ENCODE measurements at regions not wholly inside any gene's neighbourhood (a gene's known extent, or its start where the extent isn't known, plus 50 kb on each side); places are given as distances from the start of the nearest gene placed in this dataset.

GRCh38 chr22:48092866-48093265 lies 1330.4 kb downstream of the TBC1D22A start:
- Histone ChIP-seq H3K36me3 (ENCODE audit: control insufficient read depth, insufficient read depth, low read length) (no peaks in the 10 kb centered on the region), H3K27ac (ENCODE audit: low read depth, low read length) (no peak overlapping the region), H3K9ac (ENCODE audit: low read length) (no peak overlapping the region), H3K4me1 (ENCODE audit: control insufficient read depth, insufficient read depth, low read length) (peaks cover 10% of the 10 kb centered on the region), H3K27me3 (ENCODE audit: control insufficient read depth, insufficient read depth, low read length) (no peaks in the 10 kb centered on the region), H3K4me3 (ENCODE audit: low read length) (no peak overlapping the region)

GRCh38 chr22:48091656-48092223 lies 1329.3 kb downstream of the TBC1D22A start:
- peaks cover 10% of the 10 kb centered on the region for H3K4me1 ChIP-seq (ENCODE audit: control insufficient read depth, insufficient read depth, low read length)
- no peak overlapping the region for H3K9ac ChIP-seq (ENCODE audit: low read length)
- H3K4me3 ChIP-seq (ENCODE audit: low read length) = no peak overlapping the region
- H3K36me3 ChIP-seq (ENCODE audit: control insufficient read depth, insufficient read depth, low read length) = no peaks in the 10 kb centered on the region
- H3K27me3 ChIP-seq (ENCODE audit: control insufficient read depth, insufficient read depth, low read length) = no peaks in the 10 kb centered on the region
- H3K27ac ChIP-seq (ENCODE audit: low read depth, low read length) = no peak overlapping the region

- peaks cover 10% of the 10 kb centered on the region for H3K4me1 ChIP-seq (ENCODE audit: control insufficient read depth, insufficient read depth, low read length)
- H3K4me3 ChIP-seq (ENCODE audit: low read length) = no peak overlapping the region
- no peak overlapping the region for H3K27ac ChIP-seq (ENCODE audit: low read depth, low read length)
- no peak overlapping the region for H3K9ac ChIP-seq (ENCODE audit: low read length)
- no peaks in the 10 kb centered on the region for H3K27me3 ChIP-seq (ENCODE audit: control insufficient read depth, insufficient read depth, low read length)
- no peaks in the 10 kb centered on the region for H3K36me3 ChIP-seq (ENCODE audit: control insufficient read depth, insufficient read depth, low read length)
Observed at GRCh38 chr22:48091060-48091650, 1328.7 kb downstream of the TBC1D22A start.

GRCh38 chr22:48090332-48090672 lies 1327.9 kb downstream of the TBC1D22A start:
- no peak overlapping the region for H3K9ac ChIP-seq (ENCODE audit: low read length)
- H3K36me3 ChIP-seq (ENCODE audit: control insufficient read depth, insufficient read depth, low read length) = no peaks in the 10 kb centered on the region
- peak overlapping the region; percentile 65 for H3K27ac ChIP-seq (ENCODE audit: low read depth, low read length)
- no peaks in the 10 kb centered on the region for H3K27me3 ChIP-seq (ENCODE audit: control insufficient read depth, insufficient read depth, low read length)
- peak overlapping the region; percentile 29 for H3K4me3 ChIP-seq (ENCODE audit: low read length)
- peaks cover 10% of the 10 kb centered on the region for H3K4me1 ChIP-seq (ENCODE audit: control insufficient read depth, insufficient read depth, low read length)

DNA sequence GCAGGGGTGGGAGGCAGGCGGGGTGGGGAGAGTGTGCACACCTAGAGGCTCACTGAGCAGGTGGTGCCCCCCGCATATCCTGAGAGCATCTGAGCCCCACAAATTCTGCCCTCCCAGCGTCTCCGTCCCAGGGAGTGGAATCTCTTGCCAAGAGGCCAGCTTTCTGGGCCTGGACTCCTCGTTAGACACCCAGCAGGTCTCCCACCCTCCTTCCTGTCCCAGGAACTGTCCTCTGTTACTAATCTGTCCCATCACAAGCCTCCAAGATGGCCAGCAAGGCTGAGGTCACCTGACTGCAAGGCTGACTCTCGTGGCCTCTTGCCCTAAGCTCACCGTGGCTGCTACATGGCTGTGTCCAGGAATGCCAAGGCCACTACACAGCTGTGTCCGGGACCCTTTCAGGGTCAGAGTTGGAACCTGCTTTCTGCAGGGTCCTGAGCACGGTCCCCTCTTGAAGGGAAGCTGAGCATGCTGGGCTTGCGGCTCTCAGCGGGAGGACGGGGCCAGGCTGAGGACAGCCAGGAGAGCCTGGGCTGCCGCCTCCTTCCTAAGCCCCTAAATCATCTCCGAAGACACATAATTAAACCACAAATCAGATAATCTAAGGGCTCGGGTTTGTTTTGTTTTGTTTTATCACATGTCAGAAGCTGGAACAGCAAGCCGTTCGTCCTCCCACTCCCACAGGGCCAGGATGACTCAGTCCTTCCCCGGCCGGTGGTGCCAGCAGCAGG lies 1327.3 kb downstream of the TBC1D22A start:
- Histone ChIP-seq H3K4me1 (ENCODE audit: control insufficient read depth, insufficient read depth, low read length) (peaks cover 10% of the 10 kb centered on the region), H3K27ac (ENCODE audit: low read depth, low read length) (no peak overlapping the region), H3K36me3 (ENCODE audit: control insufficient read depth, insufficient read depth, low read length) (no peaks in the 10 kb centered on the region), H3K4me3 (ENCODE audit: low read length) (peak overlapping the region; percentile 29), H3K9ac (ENCODE audit: low read length) (no peak overlapping the region), H3K27me3 (ENCODE audit: control insufficient read depth, insufficient read depth, low read length) (no peaks in the 10 kb centered on the region)

DNA sequence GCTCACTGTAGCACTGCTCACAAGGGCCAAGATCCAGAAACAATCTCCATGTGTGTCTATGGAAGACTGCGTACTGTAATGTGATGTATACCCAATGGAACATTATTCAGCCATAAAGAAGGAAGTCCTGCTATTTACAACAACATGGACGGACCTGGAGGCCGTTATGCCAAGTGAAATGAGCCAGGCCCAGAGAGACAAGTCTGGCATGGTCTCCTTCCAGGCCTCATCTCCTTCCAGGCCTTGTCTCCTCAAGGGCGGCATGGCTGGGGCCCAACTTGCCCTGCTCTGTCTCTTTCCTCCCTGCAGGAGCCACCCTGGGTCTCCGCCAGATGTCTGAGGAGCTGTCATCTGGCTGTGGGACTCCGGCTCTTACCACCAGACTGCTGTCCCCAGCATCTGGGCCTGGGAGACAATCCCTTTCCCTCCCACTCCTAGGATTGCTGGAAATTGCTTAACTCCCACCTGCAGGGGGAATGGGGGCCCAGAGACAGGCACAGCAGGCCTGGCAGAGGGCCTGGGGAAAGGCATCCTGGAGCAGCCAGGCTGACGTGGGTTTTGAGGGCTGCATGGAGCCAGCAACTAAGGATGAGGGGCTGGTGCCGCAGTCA lies 1326.6 kb downstream of the TBC1D22A start:
- Histone ChIP-seq H3K4me3 (ENCODE audit: low read length) (no peak overlapping the region), H3K9ac (ENCODE audit: low read length) (no peak overlapping the region), H3K4me1 (ENCODE audit: control insufficient read depth, insufficient read depth, low read length) (peaks cover 10% of the 10 kb centered on the region), H3K27ac (ENCODE audit: low read depth, low read length) (no peak overlapping the region), H3K36me3 (ENCODE audit: control insufficient read depth, insufficient read depth, low read length) (no peaks in the 10 kb centered on the region), H3K27me3 (ENCODE audit: control insufficient read depth, insufficient read depth, low read length) (no peaks in the 10 kb centered on the region)

- H3K9ac ChIP-seq (ENCODE audit: low read length) = no peak overlapping the region
- H3K27me3 ChIP-seq (ENCODE audit: control insufficient read depth, insufficient read depth, low read length) = no peaks in the 10 kb centered on the region
- H3K36me3 ChIP-seq (ENCODE audit: control insufficient read depth, insufficient read depth, low read length) = no peaks in the 10 kb centered on the region
- peaks cover 10% of the 10 kb centered on the region for H3K4me1 ChIP-seq (ENCODE audit: control insufficient read depth, insufficient read depth, low read length)
- no peak overlapping the region for H3K4me3 ChIP-seq (ENCODE audit: low read length)
- no peak overlapping the region for H3K27ac ChIP-seq (ENCODE audit: low read depth, low read length)
Observed at GRCh38 chr22:48088251-48088650, 1325.8 kb downstream of the TBC1D22A start.

DNA sequence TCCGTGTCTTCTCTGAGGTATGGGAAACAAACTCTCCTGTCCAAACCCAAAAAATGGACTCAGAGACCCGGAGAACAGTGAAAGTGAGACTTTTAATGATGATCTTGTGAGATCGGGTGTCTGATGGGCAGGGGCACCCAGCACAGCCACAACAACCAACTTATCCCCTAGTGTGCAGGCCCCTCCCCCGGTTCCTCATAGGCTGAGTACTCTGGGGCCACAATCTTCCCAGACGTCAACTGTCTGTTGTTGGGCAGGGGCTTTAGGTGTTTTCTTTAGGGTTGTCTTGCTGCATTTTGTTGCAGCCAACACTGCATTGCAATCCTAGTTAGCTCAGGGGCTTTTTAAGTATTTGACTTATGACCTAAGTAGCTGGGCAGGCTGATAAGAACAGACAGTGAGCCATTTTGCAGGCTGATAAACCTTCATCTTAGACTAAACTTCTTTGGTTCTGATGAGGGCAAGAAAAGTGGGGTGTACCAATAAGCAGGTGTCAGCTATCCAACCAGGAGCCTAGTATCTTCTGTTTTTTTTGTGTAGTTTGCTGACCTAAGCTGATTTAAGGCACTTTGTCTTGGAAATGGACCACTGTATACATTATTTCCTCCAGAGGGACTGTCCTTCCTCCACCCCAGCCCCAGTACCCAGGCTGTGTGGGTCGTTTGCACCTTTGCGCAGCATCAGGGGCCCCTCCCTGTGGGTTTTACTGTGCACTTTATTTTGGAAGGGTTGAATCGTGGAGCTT lies 1323.6 kb downstream of the TBC1D22A start:
- H3K27ac ChIP-seq (ENCODE audit: low read depth, low read length) = no peak overlapping the region
- no peak overlapping the region for H3K4me3 ChIP-seq (ENCODE audit: low read length)
- H3K4me1 ChIP-seq (ENCODE audit: control insufficient read depth, insufficient read depth, low read length) = peaks cover 10% of the 10 kb centered on the region
- no peak overlapping the region for H3K9ac ChIP-seq (ENCODE audit: low read length)
- H3K27me3 ChIP-seq (ENCODE audit: control insufficient read depth, insufficient read depth, low read length) = no peaks in the 10 kb centered on the region
- H3K36me3 ChIP-seq (ENCODE audit: control insufficient read depth, insufficient read depth, low read length) = no peaks in the 10 kb centered on the region

DNA sequence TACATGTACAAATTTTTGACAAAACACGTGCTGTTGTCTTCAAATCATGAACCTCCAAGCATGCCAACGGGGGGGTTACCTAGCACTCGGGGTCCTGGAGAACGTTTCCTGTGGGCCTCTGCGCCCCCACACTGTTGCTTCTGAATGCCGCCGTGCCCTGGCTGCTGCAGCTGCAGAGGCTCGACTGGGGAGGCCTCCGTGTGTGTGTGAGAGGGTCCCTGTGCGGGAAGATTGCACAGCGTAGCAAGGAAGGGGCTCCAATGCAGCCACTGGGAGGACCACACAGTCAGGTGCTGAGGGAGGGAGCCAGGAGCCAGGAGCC lies 1322.2 kb downstream of the TBC1D22A start:
- Histone ChIP-seq H3K36me3 (ENCODE audit: control insufficient read depth, insufficient read depth, low read length) (no peaks in the 10 kb centered on the region), H3K4me3 (ENCODE audit: low read length) (no peak overlapping the region), H3K9ac (ENCODE audit: low read length) (no peak overlapping the region), H3K27me3 (ENCODE audit: control insufficient read depth, insufficient read depth, low read length) (no peaks in the 10 kb centered on the region), H3K27ac (ENCODE audit: low read depth, low read length) (no peak overlapping the region), H3K4me1 (ENCODE audit: control insufficient read depth, insufficient read depth, low read length) (peaks cover 2% of the 10 kb centered on the region)

- H3K4me1 ChIP-seq (ENCODE audit: control insufficient read depth, insufficient read depth, low read length) = no peaks in the 10 kb centered on the region
Observed at GRCh38 chr22:48084041-48084728, 1321.7 kb downstream of the TBC1D22A start.

DNA sequence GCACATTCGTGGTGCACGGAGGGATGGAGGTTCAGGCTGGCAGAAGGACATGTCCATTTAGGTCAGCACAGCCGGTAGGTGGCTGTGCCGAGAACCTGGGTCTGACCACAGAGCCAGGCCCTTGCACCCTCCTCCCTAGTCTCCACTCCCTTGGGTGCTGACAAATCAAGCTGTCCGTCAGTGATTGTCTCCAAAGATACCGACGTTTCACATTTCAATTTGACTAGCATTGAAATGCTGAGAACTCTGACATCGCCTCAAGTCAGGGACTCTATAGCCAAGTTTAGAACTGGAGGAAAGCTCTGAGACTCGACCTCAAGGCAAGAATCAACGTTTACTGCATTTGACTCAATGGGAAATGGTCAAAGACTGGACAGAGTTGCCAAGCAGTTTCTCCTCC lies 1321.1 kb downstream of the TBC1D22A start:
- Histone ChIP-seq H3K27me3 (ENCODE audit: control insufficient read depth, insufficient read depth, low read length) (no peaks in the 10 kb centered on the region), H3K9ac (ENCODE audit: low read length) (no peak overlapping the region), H3K4me3 (ENCODE audit: low read length) (no peak overlapping the region), H3K4me1 (ENCODE audit: control insufficient read depth, insufficient read depth, low read length) (no peaks in the 10 kb centered on the region), H3K27ac (ENCODE audit: low read depth, low read length) (no peak overlapping the region), H3K36me3 (ENCODE audit: control insufficient read depth, insufficient read depth, low read length) (no peaks in the 10 kb centered on the region)

More at GRCh38 chr22:48084041-48084728, 1321.7 kb downstream of the TBC1D22A start:
- H3K9ac ChIP-seq (ENCODE audit: low read length) = no peak overlapping the region
- no peaks in the 10 kb centered on the region for H3K36me3 ChIP-seq (ENCODE audit: control insufficient read depth, insufficient read depth, low read length)
- no peak overlapping the region for H3K4me3 ChIP-seq (ENCODE audit: low read length)
- H3K27me3 ChIP-seq (ENCODE audit: control insufficient read depth, insufficient read depth, low read length) = no peaks in the 10 kb centered on the region
- no peak overlapping the region for H3K27ac ChIP-seq (ENCODE audit: low read depth, low read length)

DNA sequence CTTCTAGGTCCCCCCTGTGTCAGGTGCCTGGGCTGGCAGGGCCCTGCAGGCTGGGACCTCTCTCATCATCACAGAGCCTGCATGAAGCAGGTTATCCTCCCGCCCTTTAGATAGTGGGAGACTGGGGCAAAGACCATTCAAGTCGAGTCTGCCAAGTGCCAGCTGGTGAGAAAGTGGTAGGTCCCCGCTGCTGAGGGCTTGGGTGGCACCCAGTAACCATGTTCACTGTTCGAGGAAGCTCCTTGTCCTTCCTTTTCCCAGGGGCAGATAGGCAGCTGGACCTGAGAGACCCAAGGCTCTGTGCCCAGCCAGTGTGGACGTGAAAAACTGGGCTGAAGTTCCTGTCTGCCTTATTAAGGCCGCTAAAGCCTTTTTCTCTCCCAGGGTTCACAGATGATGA lies 1319.8 kb downstream of the TBC1D22A start:
- H3K27me3 ChIP-seq (ENCODE audit: control insufficient read depth, insufficient read depth, low read length) = no peaks in the 10 kb centered on the region
- H3K4me3 ChIP-seq (ENCODE audit: low read length) = no peak overlapping the region
- no peak overlapping the region for H3K9ac ChIP-seq (ENCODE audit: low read length)
- H3K27ac ChIP-seq (ENCODE audit: low read depth, low read length) = no peak overlapping the region
- H3K4me1 ChIP-seq (ENCODE audit: control insufficient read depth, insufficient read depth, low read length) = no peaks in the 10 kb centered on the region
- H3K36me3 ChIP-seq (ENCODE audit: control insufficient read depth, insufficient read depth, low read length) = no peaks in the 10 kb centered on the region
